ENCODE measurements at regions not wholly inside any gene's neighbourhood (a gene's known extent, or its start where the extent isn't known, plus 50 kb on each side); places are given as distances from the start of the nearest gene placed in this dataset.

GRCh38 chr5:114969482-114969881 lies 200.2 kb downstream of the TRIM36 start:
- ATAC-seq (no peak), FAIRE-seq (no peak), DNase-seq (ENCODE audit: low read depth, low spot score) (no peak)
- Histone ChIP-seq H3K9me3 (replicated peaks; ENCODE audit: control insufficient read depth, insufficient read depth, low read length) (no peaks in the 10 kb centered on the region; the same call in 2 of the 3 replicates), H3K36me3 (ENCODE audit: control insufficient read depth in 2 of 2, insufficient read depth in 2 of 2, low read length in 1 of 2) (no peaks in the 10 kb centered on the region), H3K27ac (ENCODE audit: control insufficient read depth, insufficient read depth) (no peak overlapping the region), H3K4me1 (ENCODE audit: control insufficient read depth, insufficient read depth, low read length) (no peaks in the 10 kb centered on the region), H3K79me2 (ENCODE audit: control insufficient read depth, insufficient read depth, low read length) (no peaks in the 10 kb centered on the region), H3K27me3 (replicated peaks in 1 of 2; ENCODE audit: control insufficient read depth in 2 of 2, insufficient read depth in 2 of 2, low read length in 1 of 2) (no peaks in the 10 kb centered on the region), H3K9ac (ENCODE audit: control insufficient read depth, insufficient read depth, low read length) (no peak overlapping the region), H3K4me3 (no peak overlapping the region), H3K4me2 (ENCODE audit: control insufficient read depth, insufficient read depth) (no peak overlapping the region), H4K20me1 (ENCODE audit: control insufficient read depth, insufficient read depth) (no peaks in the 10 kb centered on the region), H2AFZ (ENCODE audit: control insufficient read depth, low read depth, low read length) (no peak overlapping the region)
- in situ Hi-C loops (cut with MboI): no loop called here
- no TSS peak for BruUV-seq (replicated peaks)
- ChIA-PET CTCF (no interaction called here), POLR2A (interaction anchor here (0.7 kb wide), 1 partner anchor 10 kb away, joined by 3 read pairs; no protein-coding TSS in a partner anchor), RAD21 (ENCODE audit: unreplicated experiment) (no interaction called here), SMC1A (ENCODE audit: uncharacterized antibody, unreplicated experiment) (no interaction called here)
- TF ChIP-seq MTA2 (IDR thresholded peaks at IDR 0.05; ENCODE audit: low read depth): no peak
- TF ChIP-seq HDGF (IDR thresholded peaks at IDR 0.05): no peak
- peak; percentile 54; the same call in 1 of the 2 replicates for TF ChIP-seq ATF7 (IDR thresholded peaks at IDR 0.05; ENCODE audit: low read depth)
- no peak for TF ChIP-seq LARP7 (IDR thresholded peaks at IDR 0.05)
- intact Hi-C loops (cut with micrococcal nuclease; ENCODE audit: unreplicated experiment): no loop called here
- WGBS (ENCODE audit: insufficient coverage, insufficient replicate concordance, low lambda C conversion rate, missing lambda C conversion rate): 4% methylated on average over 1 of the region's 1 CpG

- SMC1A ChIA-PET (ENCODE audit: uncharacterized antibody, unreplicated experiment): no interaction called here
- no peaks in the 10 kb centered on the region; the same call in 1 of the 3 replicates for H3K9me3 ChIP-seq (replicated peaks; ENCODE audit: control insufficient read depth, insufficient read depth, low read length)
- no peak for FAIRE-seq
- 1% methylated on average over 7 of the region's 7 CpGs for WGBS (ENCODE audit: insufficient coverage, insufficient replicate concordance, low lambda C conversion rate, missing lambda C conversion rate)
- no peak overlapping the region for H3K4me3 ChIP-seq
- no TSS peak for BruUV-seq (replicated peaks)
- no peaks in the 10 kb centered on the region for H3K27me3 ChIP-seq (replicated peaks in 1 of 2; ENCODE audit: control insufficient read depth in 2 of 2, insufficient read depth in 2 of 2, low read length in 1 of 2)
- POLR2A ChIA-PET: no interaction called here
- peak; percentile 79 for ATAC-seq
- no peak overlapping the region for H3K27ac ChIP-seq (ENCODE audit: control insufficient read depth, insufficient read depth)
- intact Hi-C loops (cut with micrococcal nuclease; ENCODE audit: unreplicated experiment): no loop called here
- H3K79me2 ChIP-seq (ENCODE audit: control insufficient read depth, insufficient read depth, low read length): no peaks in the 10 kb centered on the region
- CTCF ChIA-PET: no interaction called here
- in situ Hi-C loops (cut with MboI): no loop called here
- no peak overlapping the region for H3K4me2 ChIP-seq (ENCODE audit: control insufficient read depth, insufficient read depth)
- H3K9ac ChIP-seq (ENCODE audit: control insufficient read depth, insufficient read depth, low read length): no peak overlapping the region
- H3K36me3 ChIP-seq (ENCODE audit: control insufficient read depth in 2 of 2, insufficient read depth in 2 of 2, low read length in 1 of 2): no peaks in the 10 kb centered on the region
- no peaks in the 10 kb centered on the region for H3K4me1 ChIP-seq (ENCODE audit: control insufficient read depth, insufficient read depth, low read length)
- no peaks in the 10 kb centered on the region for H4K20me1 ChIP-seq (ENCODE audit: control insufficient read depth, insufficient read depth)
- RAD21 ChIA-PET (ENCODE audit: unreplicated experiment): no interaction called here
- peak; percentile 48 for DNase-seq (ENCODE audit: low read depth, low spot score)
- H2AFZ ChIP-seq (ENCODE audit: control insufficient read depth, low read depth, low read length): no peak overlapping the region
- TF ChIP-seq NFIC (IDR thresholded peaks at IDR 0.05; ENCODE audit: low read depth, low read length) (peak; percentile 36; the same call in 1 of the 2 replicates), SMAD5 (IDR thresholded peaks at IDR 0.05; ENCODE audit: low read depth) (no peak), CHD4 (IDR thresholded peaks at IDR 0.05) (no peak), IRF5 (IDR thresholded peaks at IDR 0.05; ENCODE audit: borderline replicate concordance) (no peak), HDAC6 (IDR thresholded peaks at IDR 0.05; ENCODE audit: unreplicated experiment) (no peak), RELB (IDR thresholded peaks at IDR 0.05; ENCODE audit: low read depth) (no peak), ZNF24 (IDR thresholded peaks at IDR 0.05) (no peak), HSF1 (IDR thresholded peaks at IDR 0.05; ENCODE audit: low read depth, low read length) (no peak), TCF3 (IDR thresholded peaks at IDR 0.05; ENCODE audit: borderline replicate concordance, insufficient read depth, low read depth, low read length) (no peak), SRF (IDR thresholded peaks at IDR 0.05; ENCODE audit: low read depth in 2 of 2, low read length in 2 of 2) (no peak)
These were observed 212.3 kb downstream of the TRIM36 start for GRCh38 chr5:114957384-114957783.
